DMS 273 (cell line): ENCODE measurements at regions not wholly inside any gene's neighbourhood (a gene's known extent, or its start where the extent isn't known, plus 50 kb on each side); places are given as distances from the start of the nearest gene placed in this dataset.
A peak's percentile ranks its signal among the peaks of the same experiment; 100 is the strongest.

Experiments used
- DNase-seq: peaks from one replicate; lab custom pipeline; 2025; ENCODE audit not compliant: unreplicated experiment; lab: John Stamatoyannopoulos, UW

DNA sequence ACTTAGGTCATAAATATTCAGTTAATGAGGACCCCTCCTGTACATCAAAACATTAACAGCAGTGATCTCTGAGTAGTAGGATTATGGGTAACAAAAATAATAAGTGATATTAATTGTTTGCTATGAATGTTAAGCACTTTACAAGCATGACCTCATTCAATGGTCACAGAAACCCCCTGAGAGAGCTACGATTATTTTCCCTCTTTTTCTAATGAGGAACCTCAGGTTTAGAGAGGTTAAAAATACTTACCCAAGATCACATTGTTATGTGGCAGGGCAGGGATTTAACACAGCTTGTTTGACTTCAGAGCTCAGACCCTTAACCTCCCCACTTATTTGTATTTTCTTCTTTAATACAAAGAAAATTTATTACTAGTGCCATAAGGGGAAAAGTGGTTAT lies 228.2 kb downstream of the TBL1XR1 start:
- no peak for DNase-seq

DNA sequence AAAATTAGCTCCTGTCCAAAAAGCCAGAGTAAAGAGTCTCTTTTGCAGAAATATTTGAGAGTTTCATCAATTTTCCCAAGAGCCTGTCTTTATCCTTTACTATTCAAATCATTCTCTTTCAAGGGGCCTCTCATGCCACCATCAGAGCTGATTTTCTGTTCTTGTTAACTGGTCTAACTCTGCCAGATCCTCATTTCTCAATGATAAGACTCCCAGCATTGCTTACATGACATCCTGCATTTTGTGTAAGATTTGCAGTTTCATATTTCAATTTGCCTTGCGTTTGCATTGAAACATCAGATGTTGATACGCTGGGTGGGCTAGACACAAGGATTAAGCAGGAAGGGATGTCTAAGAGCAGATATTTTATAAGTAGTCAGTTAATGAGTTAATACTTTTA lies 228.7 kb downstream of the TBL1XR1 start:
- DNase-seq = no peak

DNA sequence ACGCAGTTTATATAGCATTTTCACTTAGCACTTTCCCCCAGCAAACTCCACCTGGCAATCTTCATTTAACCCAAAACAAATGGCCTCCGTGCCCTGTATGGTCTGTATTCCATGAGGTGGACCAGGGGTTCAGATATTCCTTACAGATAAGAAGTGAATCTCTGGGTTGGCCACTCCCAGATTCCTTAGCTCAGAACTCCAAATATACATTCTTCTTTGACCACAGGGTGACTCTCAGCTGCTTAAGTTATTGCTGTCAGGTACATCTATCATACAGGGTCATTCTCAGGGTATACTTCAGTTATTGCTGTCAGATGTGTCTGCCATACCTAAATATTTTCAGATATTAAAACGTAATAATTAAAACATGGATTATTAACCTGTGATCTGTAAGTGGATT lies 229.8 kb downstream of the TBL1XR1 start:
- DNase-seq = no peak

DNA sequence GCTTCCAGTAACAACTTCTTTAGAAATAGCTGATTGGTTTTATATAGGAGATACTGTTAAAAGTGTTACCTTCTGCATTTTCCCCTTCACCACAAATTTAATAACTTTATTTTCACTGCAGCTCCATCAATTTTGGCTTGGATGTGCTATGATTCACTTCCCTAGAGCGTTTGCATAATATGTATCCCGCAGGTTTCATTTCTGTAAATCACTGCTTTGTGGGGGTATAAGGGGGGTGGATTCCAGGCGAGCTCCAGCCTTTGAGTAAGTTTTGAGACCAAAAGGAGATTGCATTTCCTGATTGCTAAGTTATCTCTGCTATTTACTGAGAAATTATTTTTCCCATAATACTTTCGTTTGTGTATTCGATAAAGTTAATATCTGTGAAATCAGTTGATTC lies 232.6 kb downstream of the TBL1XR1 start:
- DNase-seq = no peak

DNA sequence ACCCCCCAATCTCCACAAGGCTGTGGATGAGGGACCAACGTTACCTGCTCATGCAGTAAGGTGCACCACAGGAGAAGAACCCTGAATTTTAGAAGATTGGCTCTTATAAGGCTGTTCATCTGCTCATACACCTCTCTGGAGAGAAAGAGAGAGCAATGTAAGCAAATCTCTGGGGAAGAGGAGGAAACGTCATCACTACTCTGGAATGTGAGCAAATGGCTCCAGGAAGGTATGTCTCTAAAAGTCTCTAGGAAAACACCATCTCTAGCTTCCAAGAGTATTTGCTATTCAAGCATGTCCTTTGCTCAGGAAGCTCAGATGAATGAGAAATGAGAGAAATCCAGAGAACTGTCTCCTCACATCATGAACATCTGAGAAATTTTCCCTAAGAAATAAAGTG lies 235.4 kb downstream of the TBL1XR1 start:
- DNase-seq = no peak

DNA sequence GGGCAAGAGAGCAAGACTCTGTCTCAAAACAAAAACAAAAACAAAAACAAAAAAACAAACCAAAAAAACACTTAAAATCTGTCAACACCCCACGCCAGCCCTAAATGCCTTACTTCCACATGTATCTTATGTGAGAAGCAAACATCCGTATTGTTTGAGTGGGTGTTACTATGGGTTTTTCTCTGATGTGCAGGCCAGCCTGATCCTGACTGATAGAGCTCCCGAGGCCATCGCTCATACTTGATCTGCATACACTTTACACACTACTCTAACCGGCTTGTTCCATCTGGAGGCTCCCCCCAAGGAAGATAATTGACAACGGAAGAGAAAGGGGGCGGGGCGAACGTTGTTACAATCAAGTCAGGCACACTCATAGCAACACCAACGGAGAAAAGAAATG lies 237.4 kb downstream of the TBL1XR1 start:
- no peak for DNase-seq

DNA sequence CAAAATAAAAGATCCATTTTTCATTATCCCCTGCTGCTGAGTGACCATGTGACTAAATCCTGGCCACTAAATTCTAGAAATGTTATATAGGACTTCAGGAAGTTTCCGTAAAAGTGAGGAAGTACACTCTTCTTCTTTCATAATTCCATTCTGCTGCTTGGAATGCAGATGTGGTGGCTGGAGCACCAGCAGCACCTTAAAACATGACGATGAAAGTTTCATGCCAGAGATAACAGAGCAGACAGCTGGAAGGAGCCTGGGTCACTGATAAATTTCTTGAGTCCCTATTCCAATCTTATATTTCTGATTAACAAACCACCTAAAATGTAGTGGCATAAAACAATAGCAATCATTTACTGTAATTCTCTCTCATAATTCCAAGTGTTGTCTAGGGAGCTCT lies 238.7 kb downstream of the TBL1XR1 start:
- no peak for DNase-seq

DNA sequence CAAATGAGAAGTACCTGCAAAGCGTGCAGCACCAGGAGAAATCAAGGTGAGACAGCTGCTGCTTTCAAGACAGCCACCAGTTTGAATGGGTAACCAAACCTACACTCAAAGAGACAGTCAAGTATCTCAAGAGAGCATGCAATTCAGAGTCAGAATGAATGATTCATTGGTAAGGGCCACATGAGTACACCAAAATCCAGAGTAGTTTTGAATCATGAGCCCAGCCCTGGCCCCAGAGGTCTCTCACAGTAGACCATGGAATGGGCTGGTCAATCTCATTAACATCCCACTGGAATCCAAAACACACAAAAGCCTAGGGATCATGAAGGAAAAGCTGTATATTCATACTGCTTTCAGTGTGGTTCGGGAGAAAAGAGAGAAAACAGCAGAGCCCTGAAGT lies 242.8 kb downstream of the TBL1XR1 start:
- DNase-seq = no peak

DNA sequence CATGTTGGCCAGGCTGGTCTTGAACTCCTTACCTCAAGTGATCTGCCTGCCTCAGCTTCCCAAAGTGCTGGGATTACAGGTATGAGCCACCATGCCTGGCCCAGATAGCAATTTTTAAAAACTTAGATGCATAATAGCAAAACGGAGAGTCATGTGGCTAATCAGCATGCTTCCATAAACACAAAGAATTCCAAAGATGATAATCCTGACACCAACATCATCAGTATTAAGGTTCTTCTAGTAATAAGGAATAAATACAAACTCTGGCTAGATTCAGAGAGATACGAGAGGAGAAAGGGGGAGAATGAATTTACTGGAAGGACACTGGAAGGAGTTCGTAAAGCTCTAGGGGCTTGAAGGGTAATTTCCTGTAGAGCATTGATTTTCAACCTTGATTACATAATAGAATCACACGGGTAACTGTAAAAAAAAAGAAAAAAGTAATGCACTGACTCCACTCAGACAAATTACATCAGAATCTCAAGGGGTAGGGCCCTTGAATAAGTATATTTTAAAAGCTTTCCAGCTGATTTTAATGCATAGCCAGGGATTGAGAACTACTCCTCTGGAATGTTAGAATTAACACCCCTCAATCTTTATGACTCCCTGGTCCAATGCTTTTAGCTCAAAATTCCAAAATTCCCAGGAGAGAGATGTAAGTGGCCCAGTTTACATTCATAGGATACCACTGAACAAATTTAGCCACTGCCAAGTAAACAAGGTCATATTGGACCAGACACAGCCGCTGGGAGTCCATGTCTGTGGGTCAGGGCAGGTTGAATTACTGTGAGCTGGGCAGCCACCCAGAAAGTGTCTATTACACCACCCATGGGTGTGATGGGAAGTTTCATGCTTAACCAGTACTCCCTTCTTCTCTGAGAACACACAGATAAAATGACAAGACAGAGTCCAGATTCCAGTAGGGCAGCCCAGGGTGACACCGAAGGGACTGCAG lies 243.9 kb downstream of the TBL1XR1 start:
- no peak for DNase-seq

DNA sequence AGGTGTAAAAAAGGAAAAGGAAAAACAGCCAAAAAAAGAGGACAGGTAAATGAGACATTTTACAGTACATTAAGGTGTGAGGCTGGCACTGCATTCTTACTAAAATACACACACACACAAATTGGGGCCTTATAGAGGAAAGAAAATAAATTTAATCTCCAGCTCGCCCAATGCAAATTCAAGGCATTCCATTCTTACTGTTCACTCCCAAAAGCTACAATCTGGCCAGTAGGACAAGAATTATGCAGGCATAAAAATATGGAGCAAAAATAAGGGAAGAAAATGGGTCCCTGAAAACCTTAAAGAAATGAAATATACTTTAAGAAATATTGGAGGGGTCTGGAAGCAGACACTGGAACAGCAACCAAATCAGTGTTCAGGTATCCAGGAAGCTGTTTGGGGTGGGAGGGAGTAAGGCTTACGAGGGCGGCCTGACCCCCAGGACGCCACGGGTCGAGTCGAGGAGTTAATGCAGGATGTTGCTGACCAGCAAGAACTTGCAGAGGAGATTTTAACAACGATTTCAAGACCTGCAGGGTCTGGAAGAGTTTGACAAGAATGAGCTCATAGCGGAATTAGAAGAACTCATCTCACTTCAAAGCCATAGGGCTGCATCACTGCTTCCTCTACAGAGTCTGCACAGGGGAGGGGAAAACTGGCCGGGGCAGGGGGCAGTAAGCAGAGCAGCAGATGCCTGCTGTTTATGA lies 245.5 kb downstream of the TBL1XR1 start:
- no peak for DNase-seq

DNA sequence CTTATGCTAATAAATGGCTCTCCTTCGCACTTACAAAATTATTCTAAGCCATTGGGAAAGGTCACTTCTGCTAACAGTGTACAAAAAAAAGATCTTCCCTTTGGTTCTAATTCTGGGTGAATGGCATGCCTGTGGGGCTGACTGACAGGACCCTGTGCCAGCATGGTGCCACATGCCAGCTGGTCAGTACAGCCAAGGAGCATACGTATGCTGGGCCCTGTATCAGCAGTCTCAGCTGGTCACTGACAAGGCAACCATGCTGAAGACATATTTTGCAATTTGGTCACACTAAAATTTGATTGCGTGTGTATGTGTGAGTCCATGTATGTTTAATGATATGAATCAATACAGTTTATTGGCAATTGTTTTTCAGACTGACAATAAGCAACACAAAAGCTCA lies 246.1 kb downstream of the TBL1XR1 start:
- DNase-seq = no peak

DNA sequence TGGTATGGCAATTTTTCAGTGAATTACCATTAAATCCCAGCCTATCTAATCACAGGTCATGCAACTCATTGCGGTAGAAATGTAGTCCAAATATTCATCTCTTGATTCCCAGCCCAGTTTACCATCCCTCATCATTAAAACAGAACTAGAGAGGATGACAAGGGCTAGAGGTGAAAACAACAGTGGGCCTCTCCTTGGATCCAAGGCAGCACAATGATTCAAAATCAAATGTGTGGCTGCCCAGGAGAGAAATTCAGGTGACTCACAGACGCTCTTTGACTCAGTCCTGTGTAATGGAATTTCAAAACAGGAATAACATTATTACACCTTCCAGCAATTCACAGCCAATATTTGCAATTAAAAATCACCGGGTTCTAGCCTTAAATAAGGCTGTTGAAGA lies 246.5 kb downstream of the TBL1XR1 start:
- no peak for DNase-seq

DNA sequence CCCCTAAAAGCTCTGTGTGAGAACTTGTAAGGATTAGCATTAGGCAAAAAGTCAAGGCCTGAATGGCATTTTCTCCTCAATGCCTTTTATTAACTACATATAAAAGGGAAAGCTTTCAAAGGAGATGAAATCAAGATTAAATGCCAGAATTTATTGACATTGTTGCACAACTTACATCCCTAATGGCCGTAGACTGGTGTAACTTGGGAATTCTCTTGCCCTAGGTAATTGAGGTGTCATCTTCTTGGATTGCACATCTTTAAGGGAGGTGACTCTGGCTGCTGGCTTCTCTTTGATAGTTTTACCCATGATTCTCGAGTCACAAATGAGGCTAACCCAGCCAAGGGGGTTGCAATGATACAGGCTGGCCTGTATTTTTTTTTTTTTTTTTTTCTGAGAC lies 249.1 kb downstream of the TBL1XR1 start:
- DNase-seq = no peak

DNA sequence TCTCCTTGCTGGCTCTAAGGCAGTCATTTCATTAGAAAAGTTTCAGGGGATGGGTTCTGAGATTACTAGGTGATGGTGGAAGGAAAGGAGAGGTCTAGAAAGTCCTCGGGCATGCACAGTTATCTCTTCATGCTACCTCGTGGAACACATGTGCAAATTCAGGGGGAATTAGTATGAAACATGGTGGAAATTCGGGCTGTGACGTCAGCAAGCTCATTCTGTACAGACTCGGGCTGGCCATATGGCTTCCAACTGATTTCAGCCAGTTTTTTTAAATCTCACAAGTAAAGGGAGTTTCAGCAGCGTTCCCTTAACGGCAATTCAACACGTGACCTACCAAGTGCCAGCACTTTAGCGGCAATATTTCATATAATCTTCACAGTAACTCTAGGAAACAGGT lies 251.1 kb downstream of the TBL1XR1 start:
- DNase-seq = no peak

DNA sequence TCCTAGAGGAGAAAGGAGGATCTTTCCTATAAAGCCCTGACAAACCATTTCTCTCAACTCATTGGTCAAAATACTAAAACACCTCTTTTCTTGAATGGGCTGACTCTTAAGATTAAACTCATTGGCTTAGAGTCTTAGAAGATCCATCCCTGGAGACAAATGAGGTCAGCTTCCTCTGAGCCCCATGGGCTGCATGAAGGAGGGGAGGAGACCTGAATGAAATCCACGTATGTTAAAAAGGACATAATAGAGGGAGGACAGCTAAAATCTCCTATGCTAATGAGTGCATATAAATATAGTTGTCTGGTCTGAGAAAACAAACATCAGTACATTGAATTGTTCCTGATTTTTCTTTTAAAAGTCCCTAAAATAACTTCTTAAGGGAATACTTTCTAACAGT lies 255.0 kb downstream of the TBL1XR1 start:
- no peak for DNase-seq

DNA sequence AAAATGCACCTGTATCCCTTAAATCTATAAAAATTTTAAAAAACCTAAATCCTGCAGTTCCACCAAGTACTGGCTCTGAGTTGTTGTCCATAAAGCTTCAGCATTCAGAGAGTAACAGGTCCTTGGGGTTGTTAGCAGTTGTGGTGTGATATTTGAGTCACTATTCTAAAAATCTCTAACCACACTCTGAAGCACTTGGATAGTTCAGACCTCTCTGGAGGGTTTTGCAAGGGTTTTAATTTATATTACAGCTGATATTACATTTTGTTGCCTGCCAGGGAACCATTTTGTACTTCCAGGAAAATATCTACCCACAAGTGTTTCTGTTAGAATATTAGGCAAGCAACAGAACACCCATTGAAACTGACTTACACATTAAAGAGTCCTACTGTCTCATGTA lies 255.6 kb downstream of the TBL1XR1 start:
- no peak for DNase-seq

DNA sequence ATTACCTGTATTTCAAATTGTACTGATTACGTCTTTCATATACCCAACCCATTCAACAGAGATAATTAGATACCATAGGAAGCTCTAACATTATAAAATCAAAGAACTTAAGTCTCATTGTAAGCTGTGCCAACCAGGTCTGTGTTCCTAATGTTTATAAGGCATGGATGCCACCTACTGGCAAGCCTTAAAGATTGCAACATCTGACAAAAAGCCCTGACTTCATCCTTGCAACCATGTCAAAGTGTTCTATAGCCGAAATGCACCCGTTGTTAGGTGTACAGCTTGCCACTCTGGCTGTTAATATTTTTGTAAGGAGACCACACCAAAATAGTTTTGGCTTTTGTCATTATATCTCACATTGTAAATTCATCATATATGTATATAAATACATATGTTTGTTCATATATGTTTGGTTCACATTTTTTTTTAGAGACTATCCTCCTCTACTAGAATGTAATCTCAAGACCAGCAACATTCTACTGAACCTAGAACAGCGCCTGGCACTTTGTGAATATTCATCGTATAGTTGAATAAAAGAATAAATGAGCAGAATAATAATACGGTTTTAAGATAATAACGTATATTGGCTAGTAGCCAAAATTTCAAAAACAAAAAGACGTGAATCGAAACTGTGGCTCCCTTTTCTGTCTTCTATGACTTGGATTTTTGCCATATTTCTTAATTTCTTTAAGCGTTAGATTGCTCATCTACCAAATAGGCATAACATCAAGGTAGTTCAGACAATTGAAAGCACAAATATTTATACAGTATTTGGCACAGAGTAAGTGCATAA lies 258.1 kb downstream of the TBL1XR1 start:
- peak; percentile 92 for DNase-seq

DNA sequence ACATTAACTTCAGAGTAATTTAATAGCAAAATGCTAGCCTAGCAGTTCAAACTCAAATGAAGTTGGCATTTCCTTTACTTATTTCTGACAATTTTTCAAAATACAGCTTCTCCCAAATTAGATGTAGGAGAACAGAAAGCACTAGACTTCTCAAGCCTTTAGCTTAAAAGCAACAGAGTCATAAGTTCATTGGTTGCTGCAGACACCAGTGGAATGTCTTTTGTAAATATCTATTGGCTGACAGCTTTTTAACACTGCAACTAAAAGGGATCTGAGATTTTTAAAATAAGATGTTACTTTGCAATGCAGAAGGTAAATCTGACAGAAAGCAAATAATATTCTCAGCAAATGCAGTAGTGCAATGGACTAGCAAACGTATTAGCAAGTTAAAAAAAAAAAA lies 259.3 kb downstream of the TBL1XR1 start:
- DNase-seq = no peak

DNA sequence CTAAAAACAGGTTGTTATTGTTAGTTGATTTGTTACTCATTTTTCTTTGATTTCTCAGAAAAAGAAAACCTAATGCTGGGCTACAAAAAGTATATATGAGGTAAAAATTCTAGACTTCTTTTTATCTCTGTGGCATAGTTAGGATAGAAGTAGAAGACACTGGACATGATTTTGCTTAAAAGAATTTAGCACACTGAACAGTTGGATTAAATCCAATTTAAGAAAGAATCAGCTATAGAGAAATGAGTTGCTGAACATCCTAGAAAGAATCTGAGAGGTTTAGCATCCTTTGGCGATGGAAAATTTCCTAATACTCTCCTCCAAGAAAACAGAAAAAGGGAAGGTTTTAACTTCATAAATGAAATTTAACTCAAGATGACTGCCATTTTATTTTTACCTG lies 259.7 kb downstream of the TBL1XR1 start:
- no peak for DNase-seq

DNA sequence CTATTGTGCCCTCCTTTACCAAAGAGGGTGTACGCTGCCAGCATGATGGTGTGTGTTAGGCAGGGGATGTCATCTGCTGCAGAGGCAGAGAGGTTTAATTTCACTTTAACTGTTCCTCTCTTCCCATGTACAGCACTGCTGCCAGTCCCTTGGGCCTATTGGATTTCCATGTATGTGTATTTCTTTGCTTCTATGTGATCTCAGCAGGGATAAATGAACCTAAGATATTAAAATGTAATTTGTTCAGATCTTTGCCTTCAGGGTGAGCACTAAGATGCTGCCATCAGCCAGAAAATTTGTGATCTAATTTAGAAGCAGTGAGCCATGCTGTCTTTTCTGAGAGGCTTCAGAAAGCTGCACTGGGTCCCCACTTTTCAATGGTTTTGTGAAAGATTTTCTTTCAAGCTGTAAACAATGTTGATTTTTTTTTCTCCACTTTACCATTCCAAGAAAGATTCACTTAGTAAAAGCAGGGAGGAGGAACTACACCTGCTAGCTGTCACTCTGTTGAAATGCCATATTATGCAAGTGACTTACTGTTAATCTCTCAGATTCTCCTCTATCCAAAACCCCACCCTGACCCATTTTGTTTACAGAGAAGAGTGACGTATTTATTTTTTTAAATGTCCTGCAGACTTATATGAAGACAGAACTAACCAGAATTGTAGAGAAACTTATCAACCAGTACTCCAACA lies 261.9 kb downstream of the TBL1XR1 start:
- no peak for DNase-seq

DNA sequence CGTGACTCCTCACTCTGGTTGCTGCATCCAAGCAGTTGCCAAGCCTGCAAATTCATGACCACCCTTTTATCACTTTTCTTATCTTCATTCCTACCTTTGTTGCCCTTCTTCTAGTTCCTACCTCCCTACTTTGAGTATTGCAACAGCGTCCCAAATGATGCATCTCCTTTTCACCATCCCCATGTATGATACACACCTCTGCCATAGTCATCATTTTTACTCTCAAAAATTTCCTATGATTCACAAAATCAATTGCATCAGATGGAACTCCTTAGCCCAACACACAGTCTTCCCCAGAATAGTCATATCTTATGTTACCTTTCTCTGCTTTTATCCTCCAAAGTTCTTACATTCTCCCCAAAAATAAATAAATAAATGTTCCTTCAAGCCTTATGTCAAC lies 262.6 kb downstream of the TBL1XR1 start:
- DNase-seq = no peak
